SU-DHL-6 (cell line): ENCODE measurements at regions not wholly inside any gene's neighbourhood (a gene's known extent, or its start where the extent isn't known, plus 50 kb on each side); places are given as distances from the start of the nearest gene placed in this dataset.

Source experiments
- H2AFZ ChIP-seq: fragments of 200-600 bp; sonication (generic); 2 replicates; pipeline ENCODE4 v1.6.1; 2014; ENCODE audit warnings: low read depth, mild to moderate bottlenecking, moderate library complexity, mixed read lengths, antibody characterized with exemption, low read length; ENCODE audit not compliant: severe bottlenecking
- H3F3A ChIP-seq: fragments of 200-600 bp; shearing (Covaris generic); 2 replicates; pipeline ENCODE4 v1.6.0; 2016; ENCODE audit warnings: antibody characterized with exemption, mild to moderate bottlenecking; ENCODE audit not compliant: insufficient read depth
- H3K27ac ChIP-seq: fragments of 200-600 bp; sonication (generic); 2 replicates; pipeline ENCODE4 v1.5.1; 2016; ENCODE audit warnings: low read depth, mild to moderate bottlenecking, low read length, moderate library complexity, mixed read lengths
- H3K27me3 ChIP-seq: fragments of 200-600 bp; sonication (generic), shearing (Covaris generic); 2 replicates; pipeline ENCODE4 v1.6.0; 2014; ENCODE audit warnings: mild to moderate bottlenecking, low read length
- H3K36me3 ChIP-seq: fragments of 200-600 bp; sonication (generic); 2 replicates; pipeline ENCODE4 v1.6.1; 2014; ENCODE audit warnings: mild to moderate bottlenecking, low read length, mixed read lengths
- H3K4me2 ChIP-seq: fragments of 300-600, 200-600 bp; shearing (Covaris generic), sonication (generic); 2 replicates; pipeline ENCODE4 v1.6.0; 2014; ENCODE audit warnings: low read length, low read depth, mild to moderate bottlenecking; ENCODE audit not compliant: poor library complexity, severe bottlenecking
- H3K4me3 ChIP-seq: fragments of 200-600 bp; sonication (generic); 2 replicates; pipeline ENCODE4 v1.5.1; 2014; ENCODE audit warnings: antibody characterized with exemption, low read length, mild to moderate bottlenecking, mixed read lengths; ENCODE audit not compliant: insufficient read depth, poor library complexity, severe bottlenecking
- H3K79me2 ChIP-seq: fragments of 200-600 bp; sonication (generic); 2 replicates; pipeline ENCODE4 v1.6.1; 2014; ENCODE audit warnings: mild to moderate bottlenecking, low read length, moderate library complexity; ENCODE audit not compliant: insufficient read depth
- H3K9ac ChIP-seq: fragments of 200-600 bp; sonication (generic); 2 replicates; pipeline ENCODE4 v1.7.0; 2014; ENCODE audit warnings: mild to moderate bottlenecking, low read length
- H3K9me2 ChIP-seq: fragments of 200-600 bp; sonication (generic); replicated peaks from 2 replicates; pipeline ENCODE4 v1.6.1; 2014; ENCODE audit warnings: low read length; ENCODE audit not compliant: insufficient read depth
- H3K9me3 ChIP-seq: fragments of 200-600 bp; sonication (generic); 2 replicates; pipeline ENCODE4 v1.6.1; 2014; ENCODE audit warnings: low read length, mixed read lengths; ENCODE audit not compliant: insufficient read depth
- H4K20me1 ChIP-seq: fragments of 200-600 bp; sonication (generic); 2 replicates; pipeline ENCODE4 v1.6.1; 2014; ENCODE audit warnings: low read depth, mild to moderate bottlenecking, antibody characterized with exemption, low read length, moderate library complexity, mixed read lengths
- CTCF ChIP-seq: fragments of 200-600 bp; sonication (generic); IDR thresholded peaks from one replicate; pipeline ENCODE4 v1.5.1; 2017; ENCODE audit warnings: antibody characterized with exemption, mild to moderate bottlenecking, low read length, moderate library complexity; ENCODE audit not compliant: insufficient read depth, poor library complexity, severe bottlenecking
- EZH2phosphoT487 ChIP-seq: fragments of 200-600 bp; sonication (generic), shearing (Covaris generic); conservative IDR thresholded peaks from 2 replicates; pipeline ENCODE4 v1.6.1; 2018; ENCODE audit warnings: mild to moderate bottlenecking, antibody characterized with exemption, low read length, moderate library complexity, mixed read lengths

GRCh38 chr13:73803997-73804396, 330.2 kb downstream of the KLF12 start:
- Histone ChIP-seq H4K20me1 (no peaks in the 10 kb centered on the region), H3K4me2 (no peak overlapping the region), H3K9me2 (no peaks in the 10 kb centered on the region), H3K27me3 (no peaks in the 10 kb centered on the region), H3K9ac (no peak overlapping the region), H3K9me3 (no peaks in the 10 kb centered on the region), H3K27ac (no peak overlapping the region), H3K79me2 (no peaks in the 10 kb centered on the region), H3K4me3 (no peak overlapping the region), H2AFZ (no peak overlapping the region), H3K36me3 (no peaks in the 10 kb centered on the region), H3F3A (no peaks in the 10 kb centered on the region)
- TF ChIP-seq CTCF: no peak
- no peak for TF ChIP-seq EZH2phosphoT487

- H3K9me3 ChIP-seq: no peaks in the 10 kb centered on the region
These were observed 334.2 kb downstream of the KLF12 start for GRCh38 chr13:73800011-73800410.

GRCh38 chr13:73794755-73795154, 339.4 kb downstream of the KLF12 start:
- no peaks in the 10 kb centered on the region for H3F3A ChIP-seq
- H3K36me3 ChIP-seq: no peaks in the 10 kb centered on the region
- H3K27ac ChIP-seq: no peak overlapping the region
- no peak overlapping the region for H3K4me3 ChIP-seq
- H3K9me2 ChIP-seq: no peaks in the 10 kb centered on the region
- H3K9ac ChIP-seq: no peak overlapping the region
- H3K79me2 ChIP-seq: no peaks in the 10 kb centered on the region
- H3K4me2 ChIP-seq: no peak overlapping the region
- no peaks in the 10 kb centered on the region for H3K9me3 ChIP-seq
- no peak for TF ChIP-seq EZH2phosphoT487
- TF ChIP-seq CTCF: no peak
- H3K27me3 ChIP-seq: no peaks in the 10 kb centered on the region
- H4K20me1 ChIP-seq: no peaks in the 10 kb centered on the region
- no peak overlapping the region for H2AFZ ChIP-seq

More at GRCh38 chr13:73800011-73800410, 334.2 kb downstream of the KLF12 start:
- H3K9ac ChIP-seq: no peak overlapping the region
- no peaks in the 10 kb centered on the region for H3K36me3 ChIP-seq
- no peaks in the 10 kb centered on the region for H4K20me1 ChIP-seq
- H3K79me2 ChIP-seq: no peaks in the 10 kb centered on the region
- no peak overlapping the region for H3K27ac ChIP-seq
- no peaks in the 10 kb centered on the region for H3K9me2 ChIP-seq
- H3K4me3 ChIP-seq: no peak overlapping the region
- TF ChIP-seq EZH2phosphoT487 (no peak), CTCF (no peak)
- H3K4me2 ChIP-seq: no peak overlapping the region
- H2AFZ ChIP-seq: no peak overlapping the region
- no peaks in the 10 kb centered on the region for H3K27me3 ChIP-seq
- no peaks in the 10 kb centered on the region for H3F3A ChIP-seq

- H3K79me2 ChIP-seq: no peaks in the 10 kb centered on the region
- no peaks in the 10 kb centered on the region for H3F3A ChIP-seq
- TF ChIP-seq CTCF: no peak
- TF ChIP-seq EZH2phosphoT487: no peak
- no peak overlapping the region for H3K9ac ChIP-seq
- H3K9me3 ChIP-seq: no peaks in the 10 kb centered on the region
- H3K4me2 ChIP-seq: no peak overlapping the region
- no peaks in the 10 kb centered on the region for H3K27me3 ChIP-seq
- no peaks in the 10 kb centered on the region for H4K20me1 ChIP-seq
- no peak overlapping the region for H2AFZ ChIP-seq
- no peak overlapping the region for H3K27ac ChIP-seq
- H3K9me2 ChIP-seq: no peaks in the 10 kb centered on the region
- H3K4me3 ChIP-seq: no peak overlapping the region
- H3K36me3 ChIP-seq: no peaks in the 10 kb centered on the region
These were observed 340.8 kb downstream of the KLF12 start for GRCh38 chr13:73793361-73793760.
